Transverse colon (tissue), 4 donors: ENCODE measurements at regions not wholly inside any gene's neighbourhood (a gene's known extent, or its start where the extent isn't known, plus 50 kb on each side); places are given as distances from the start of the nearest gene placed in this dataset.

Experiments
- DNase-seq: peaks from one replicate; pipeline ENCODE4 v3.0.0-alpha.2; 2019
- H3K27ac ChIP-seq, 4 donors: fragments of 200-600 bp; sonication (generic); 2 replicates each; pipeline ENCODE4 v1.5.1; 2016 to 2018; ENCODE audit warnings: inconsistent platforms in 4 of 4
- H3K27me3 ChIP-seq: fragments of 200-600 bp; sonication (generic); 2 replicates; pipeline ENCODE4 v1.5.1; 2017; ENCODE audit warnings: inconsistent platforms
- H3K36me3 ChIP-seq, 4 donors: fragments of 200-600 bp; sonication (generic); 2 replicates each; pipeline ENCODE4 v1.5.1; 2017 to 2019; ENCODE audit warnings: inconsistent platforms in 4 of 4
- H3K4me1 ChIP-seq, 4 donors: fragments of 200-600 bp; sonication (generic); 2 replicates each; pipeline ENCODE4 v1.5.1; 2017 to 2020; ENCODE audit warnings: inconsistent platforms in 4 of 4
- H3K4me3 ChIP-seq, 4 donors: fragments of 200-600 bp; sonication (generic); 1 replicate in 1 of 4; 2 replicates in 3 of 4; pipeline versions ENCODE4 v1.5.1 to v1.6.1; 2017 to 2019; ENCODE audit warnings: inconsistent platforms in 4 of 4
- H3K9me3 ChIP-seq, 2 donors: fragments of 200-600 bp; sonication (generic); 2 replicates each; pipeline ENCODE4 v1.5.1; 2017 to 2019; ENCODE audit warnings: inconsistent platforms in 2 of 2
- CTCF ChIP-seq, 5 experiments: fragments of 200-600 bp in 3 of 5; fragments of 450-650 bp in 2 of 5; sonication (generic) in 3 of 5; IDR thresholded peaks; 1 replicate in 2 of 5; 2 replicates in 3 of 5; pipeline ENCODE4 v1.5.1; 2016 to 2017; ENCODE audit warnings: antibody characterized with exemption in 5 of 5, inconsistent platforms in 3 of 5, mild to moderate bottlenecking in 2 of 5, moderate library complexity in 1 of 5
- EP300 ChIP-seq: sonication (generic); formaldehyde crosslinking; IDR thresholded peaks from one replicate; pipeline ENCODE4 v1.6.1; 2017; ENCODE audit warnings: antibody characterized with exemption, low read depth
- POLR2A ChIP-seq: fragments of 450-650 bp; IDR thresholded peaks from one replicate; pipeline ENCODE4 v1.6.1; 2016; ENCODE audit warnings: antibody characterized with exemption, mild to moderate bottlenecking, moderate library complexity
- POLR2AphosphoS5 ChIP-seq, 3 donors: sonication (generic); formaldehyde crosslinking; IDR thresholded peaks; one replicate each; pipeline ENCODE4 v1.6.1; 2016; ENCODE audit warnings: antibody characterized with exemption in 3 of 3
- WGBS, 2 donors: methylation state at CpG; one replicate each; pipeline ENCODE4 v1.1.5; 2018; ENCODE audit warnings: low coverage in 1 of 2; 5-methylcytosine and 5-hydroxymethylcytosine counted together
- in situ Hi-C, 4 donors: fragments of 200-750 bp; cut with MboI; loops; one replicate each; pipeline versions ENCODE4 v1.15.0 to v1.15.1; 2017; ENCODE audit warnings: low sequenced_read_pairs in 3 of 4, low pct_ligation_motif_present in 1 of 4, low pct_unique_long_range_greater_than_20kb in 1 of 4
- intact Hi-C: fragments of 100-400 bp; cut with DNase I; formaldehyde crosslinking; loops from one replicate; pipeline ENCODE4 v1.15.1; 2023; ENCODE audit warnings: low total_unique reads

DNA sequence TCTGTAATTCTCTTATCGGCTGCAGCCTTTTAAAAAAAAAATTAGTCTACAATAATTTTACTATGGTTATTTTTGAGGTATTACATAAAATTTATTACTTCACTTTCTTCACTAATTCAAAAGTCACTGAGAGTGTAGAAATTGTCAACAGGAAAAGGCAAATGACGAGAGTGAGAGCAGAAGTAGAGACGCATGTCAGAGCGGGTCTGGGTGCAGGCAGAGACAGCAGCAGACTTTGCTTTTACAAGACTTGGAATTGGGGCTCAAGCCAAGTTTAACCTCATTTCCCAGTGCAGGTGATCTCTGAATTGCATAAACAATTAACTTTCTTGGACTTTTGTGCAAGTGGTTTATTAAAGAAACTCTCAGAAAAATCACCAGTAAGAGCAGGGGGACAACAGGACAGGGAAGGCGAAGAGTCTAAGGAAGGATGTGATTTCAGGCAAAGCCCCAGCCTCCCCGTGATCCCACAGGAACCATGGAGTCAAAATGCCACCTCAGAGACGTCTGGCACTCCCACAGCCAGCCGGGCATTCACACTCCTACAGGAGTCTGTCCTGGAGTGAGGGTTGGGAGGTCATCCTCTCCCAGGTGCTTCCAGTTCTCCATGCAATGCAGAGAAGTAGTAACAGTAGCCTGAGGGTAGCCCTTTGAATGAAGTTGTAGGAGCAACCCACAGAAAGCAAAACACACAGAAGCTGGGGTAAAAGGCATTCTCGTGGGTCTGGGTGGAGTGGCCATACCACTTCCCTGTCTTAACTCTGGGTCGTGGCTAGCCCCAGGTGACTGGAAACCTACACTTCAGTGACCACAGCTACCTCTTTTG is 274.0 kb upstream of the TGFBR2 start:
- peaks cover 0 to 12% (median 1%) of the 10 kb centered on the region in 4 donors for H3K4me1 ChIP-seq
- no peaks in the 10 kb centered on the region for H3K9me3 ChIP-seq
- H3K27me3 ChIP-seq = no peaks in the 10 kb centered on the region
- DNase-seq = no peak
- no peaks in the 10 kb centered on the region for H3K36me3 ChIP-seq
- TF ChIP-seq POLR2AphosphoS5 (IDR thresholded peaks at IDR 0.05) (no peak), CTCF (IDR thresholded peaks at IDR 0.05) (no peak), POLR2A (no peak), EP300 (no peak)
- H3K27ac ChIP-seq = no peak overlapping the region
- no peak overlapping the region for H3K4me3 ChIP-seq
- WGBS, 2 donors = 59 to 66% methylated on average over 4 to 10 of the region's 10 CpGs
- intact Hi-C loops (no loop called here), in situ Hi-C loops (no loop called here)

- TF ChIP-seq POLR2A (no peak), CTCF (IDR thresholded peaks at IDR 0.05) (no peak), POLR2AphosphoS5 (IDR thresholded peaks at IDR 0.05) (no peak), EP300 (no peak)
- no peaks in the 10 kb centered on the region for H3K9me3 ChIP-seq
- in situ Hi-C loops = no loop called here
- H3K36me3 ChIP-seq = no peaks in the 10 kb centered on the region
- peaks cover 0 to 12% (median 1%) of the 10 kb centered on the region in 4 donors for H3K4me1 ChIP-seq
- intact Hi-C loops = no loop called here
- no peaks in the 10 kb centered on the region for H3K27me3 ChIP-seq
- H3K27ac ChIP-seq = no peak overlapping the region
- DNase-seq = no peak
- H3K4me3 ChIP-seq = no peak overlapping the region
- WGBS, 2 donors = 46 to 70% methylated on average over 6 of the region's 6 CpGs
Observed at GRCh38 chr3:30333143-30333542, 273.3 kb upstream of the TGFBR2 start.

- no peak for TF ChIP-seq CTCF (IDR thresholded peaks at IDR 0.05)
- TF ChIP-seq POLR2A = no peak
- TF ChIP-seq POLR2AphosphoS5 (IDR thresholded peaks at IDR 0.05) = no peak
- TF ChIP-seq EP300 = no peak
- H3K27me3 ChIP-seq = no peaks in the 10 kb centered on the region
- in situ Hi-C loops = no loop called here
- DNase-seq = no peak
- no peaks in the 10 kb centered on the region for H3K9me3 ChIP-seq
- H3K27ac ChIP-seq = no peak overlapping the region
- WGBS, 2 donors = 86 to 88% methylated on average over 1 of the region's 1 CpG
- H3K4me1 ChIP-seq = peaks cover 0 to 12% (median 1%) of the 10 kb centered on the region in 4 donors
- no peak overlapping the region for H3K4me3 ChIP-seq
- no peaks in the 10 kb centered on the region for H3K36me3 ChIP-seq
- intact Hi-C loops = no loop called here
Observed at GRCh38 chr3:30333903-30334302, 272.5 kb upstream of the TGFBR2 start.

GRCh38 chr3:30340500-30340899 is 265.9 kb upstream of the TGFBR2 start:
- intact Hi-C loops = no loop called here
- in situ Hi-C loops = no loop called here
- 50 to 73% methylated on average over 2 of the region's 2 CpGs for WGBS, 2 donors

More at GRCh38 chr3:30340500-30340899, 265.9 kb upstream of the TGFBR2 start:
- no peaks in the 10 kb centered on the region for H3K27me3 ChIP-seq
- TF ChIP-seq POLR2A (no peak), POLR2AphosphoS5 (IDR thresholded peaks at IDR 0.05) (no peak), CTCF (IDR thresholded peaks at IDR 0.05) (no peak), EP300 (no peak)
- H3K4me1 ChIP-seq = peaks cover 0 to 23% (median 1%) of the 10 kb centered on the region in 4 donors
- H3K4me3 ChIP-seq = no peak overlapping the region
- no peaks in the 10 kb centered on the region for H3K36me3 ChIP-seq
- no peaks in the 10 kb centered on the region for H3K9me3 ChIP-seq
- no peak for DNase-seq
- no peak overlapping the region for H3K27ac ChIP-seq
